HG02623 (cell line): ENCODE measurements at regions not wholly inside any gene's neighbourhood (a gene's known extent, or its start where the extent isn't known, plus 50 kb on each side); places are given as distances from the start of the nearest gene placed in this dataset.
"Not testable (repeated sequence)": the region's sequence is repeated elsewhere in the genome, so short reads cannot be mapped to it uniquely, and the experiment has no call there.

ENCODE experiments used
- ATAC-seq: cut with Tn5 transposase; IDR thresholded peaks from one replicate; pipeline ENCODE4 v1.9.1; 2021; ENCODE audit warnings: moderate library complexity; ENCODE audit not compliant: unreplicated experiment

DNA sequence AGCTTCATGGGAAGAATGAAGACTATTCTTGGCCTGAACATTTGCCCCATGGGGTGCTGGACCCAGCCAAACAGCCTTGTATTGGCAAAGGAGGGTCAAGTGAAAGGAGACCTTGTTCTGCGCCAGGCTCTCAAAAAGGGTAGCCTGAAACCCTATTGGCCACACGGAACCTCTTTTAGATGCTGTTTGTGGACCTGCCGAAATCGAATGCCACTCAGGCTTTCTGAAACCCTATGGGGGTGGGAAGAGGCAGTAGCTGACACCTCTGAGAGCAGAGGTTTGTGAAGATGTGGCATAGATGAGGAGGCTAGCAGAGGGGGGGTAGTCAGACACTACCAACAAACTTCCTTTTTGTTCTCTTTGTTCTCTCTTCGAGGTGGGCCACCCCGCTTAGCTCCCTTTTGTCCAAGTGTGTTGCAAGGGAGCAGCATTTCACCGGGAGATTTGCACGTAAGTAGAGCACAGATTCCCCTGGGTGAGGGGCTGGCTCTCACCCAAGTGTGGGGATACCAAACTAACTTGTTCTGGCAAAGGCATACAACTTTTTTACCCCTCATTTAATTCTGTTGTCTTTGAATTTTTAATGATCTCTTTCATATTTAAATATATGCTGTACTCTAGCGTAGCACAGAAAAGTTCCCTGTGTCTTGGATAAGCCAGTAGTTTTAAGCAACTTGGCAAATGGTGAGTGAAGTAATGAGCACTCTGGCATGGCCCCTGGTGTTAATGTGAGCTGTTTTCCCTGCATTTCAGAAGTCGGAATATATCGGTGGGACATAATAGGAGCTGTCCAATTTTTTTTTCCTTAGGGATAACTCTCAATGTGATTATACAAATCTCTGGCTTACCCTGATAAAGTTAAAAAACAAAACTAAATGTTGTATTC, 107.7 kb downstream of the SEPTIN7 start:
- ATAC-seq = no peak

DNA sequence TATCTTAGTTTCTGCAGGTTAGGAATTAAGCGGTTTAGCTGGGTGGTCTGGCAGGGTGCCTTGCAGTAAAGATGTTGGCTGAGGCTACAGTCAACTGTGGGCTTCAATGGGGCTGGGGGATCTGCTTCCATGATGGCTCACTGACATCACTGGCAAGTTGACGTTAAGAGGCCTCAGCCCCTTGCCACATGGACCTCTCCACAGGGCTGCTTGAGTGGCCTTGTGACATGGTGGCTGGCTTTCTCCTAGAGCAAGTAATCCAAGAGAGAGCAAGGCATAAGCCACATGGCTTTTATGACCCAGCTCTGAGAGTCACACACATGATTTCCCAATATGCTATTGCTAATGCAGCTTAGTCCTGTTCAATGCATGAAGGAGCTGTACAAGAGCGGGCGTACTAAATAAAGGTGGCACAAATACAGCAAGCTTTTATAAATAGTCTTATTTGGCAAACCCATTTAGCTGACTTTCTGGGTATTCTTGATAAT, 109.1 kb downstream of the SEPTIN7 start:
- no peak for ATAC-seq

DNA sequence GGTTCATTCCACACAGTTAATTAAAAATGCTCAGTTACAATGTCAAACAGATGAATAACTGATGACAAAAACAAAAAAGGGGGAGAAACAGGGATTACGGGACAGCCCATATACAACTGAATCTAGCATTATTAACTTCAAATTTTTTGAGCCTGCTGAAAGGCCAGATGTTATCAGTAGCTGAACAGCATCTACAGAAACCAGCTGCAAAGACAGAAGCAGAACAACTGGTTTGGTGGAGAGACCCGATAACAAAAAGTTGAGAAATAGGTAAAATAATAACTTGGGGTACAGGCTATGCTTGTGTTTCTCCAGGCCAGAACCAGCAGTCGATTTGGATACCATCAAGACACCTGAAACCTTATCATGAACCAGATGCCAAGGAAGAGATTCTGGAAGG, 109.8 kb downstream of the SEPTIN7 start:
- ATAC-seq = not testable (repeated sequence)

DNA sequence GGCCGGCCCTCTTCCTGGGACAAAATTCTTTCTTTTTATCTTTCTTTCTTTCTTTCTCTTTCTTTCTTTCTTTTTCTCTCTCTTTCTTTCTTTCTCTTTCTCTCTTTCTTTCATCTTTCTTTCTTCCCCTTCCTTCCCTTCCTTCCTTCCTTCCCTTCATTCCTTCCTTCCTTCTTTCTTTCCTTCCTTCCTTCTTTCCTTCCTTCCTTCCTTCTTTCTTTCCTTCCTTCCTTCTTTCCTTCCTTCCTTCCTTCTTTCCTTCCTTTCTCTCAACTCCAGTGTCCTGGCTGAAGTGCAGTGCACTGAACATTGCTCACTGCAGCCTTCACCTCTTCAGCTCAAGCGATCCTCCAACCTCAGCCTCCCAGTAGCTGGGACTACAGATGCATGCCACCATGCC, 112.5 kb downstream of the SEPTIN7 start:
- not testable (repeated sequence) for ATAC-seq

DNA sequence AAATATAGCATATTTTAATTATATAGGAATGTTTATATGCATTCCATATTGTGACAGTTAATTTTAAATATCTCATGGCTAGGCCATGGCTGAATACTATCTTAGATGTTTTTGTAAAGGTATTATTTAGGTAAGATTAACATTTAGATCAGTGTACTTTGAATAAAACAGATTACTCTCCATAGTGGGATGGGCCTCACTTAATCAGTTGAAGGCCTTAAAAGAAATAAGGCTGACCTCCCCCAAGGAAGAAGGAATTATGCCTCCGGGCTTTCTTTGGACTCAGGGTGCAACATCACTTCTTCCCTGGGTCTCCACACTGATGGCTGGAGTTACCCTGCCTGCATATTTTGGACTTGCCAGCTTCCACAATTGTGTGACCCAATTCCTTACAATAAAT, 113.4 kb downstream of the SEPTIN7 start:
- not testable (repeated sequence) for ATAC-seq

DNA sequence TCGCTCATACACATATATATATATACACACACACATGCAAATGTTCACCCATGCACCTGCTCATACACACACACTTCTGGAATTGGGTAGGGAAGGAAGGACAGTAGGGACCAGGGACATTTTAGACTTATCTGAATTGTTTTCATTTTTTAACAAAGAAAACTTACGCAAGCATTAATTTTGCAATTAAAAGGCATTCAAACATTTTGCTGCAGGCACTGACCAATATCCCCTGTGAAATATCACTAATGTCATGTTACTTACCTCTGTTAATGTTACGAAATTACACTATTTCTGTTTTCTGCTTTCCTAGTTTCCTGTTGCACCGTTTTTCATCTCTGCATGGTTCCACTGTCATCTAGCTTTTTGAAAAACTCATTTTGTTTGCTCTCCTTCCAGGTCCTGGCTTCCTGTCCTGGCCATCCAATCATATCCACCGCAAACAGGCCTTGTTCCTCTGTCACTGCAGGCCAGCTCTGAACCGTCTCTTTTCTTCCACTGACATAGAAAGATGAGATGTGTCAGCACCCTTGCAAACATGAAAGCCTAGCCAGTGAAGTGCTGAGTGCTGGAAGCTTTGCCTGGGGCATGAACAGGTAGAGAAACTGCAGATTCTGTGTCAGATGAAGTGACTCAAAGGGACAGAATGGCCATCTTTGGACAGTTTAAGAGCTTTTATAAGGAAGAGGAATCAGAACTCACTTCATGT, 114.5 kb downstream of the SEPTIN7 start:
- ATAC-seq = not testable (repeated sequence)

DNA sequence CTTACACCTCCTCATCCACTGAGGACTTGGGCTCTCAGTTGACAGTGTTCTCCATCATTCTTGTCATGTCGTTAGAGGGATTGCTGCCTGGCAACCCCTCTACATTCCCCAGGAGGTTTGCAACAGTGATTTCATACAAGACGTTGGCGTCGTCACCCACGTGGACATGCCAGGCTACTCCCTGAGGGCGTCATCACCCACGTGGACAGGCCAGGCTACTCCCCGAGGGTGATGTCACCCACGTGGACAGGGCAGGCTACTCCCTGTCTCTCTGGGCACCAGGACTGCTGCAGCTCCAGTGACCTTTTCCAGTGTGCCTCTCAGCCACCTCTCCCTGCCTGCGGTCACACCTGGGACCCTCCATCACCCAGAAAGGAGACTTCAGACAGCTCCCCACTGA, 117.4 kb downstream of the SEPTIN7 start:
- ATAC-seq = not testable (repeated sequence)

DNA sequence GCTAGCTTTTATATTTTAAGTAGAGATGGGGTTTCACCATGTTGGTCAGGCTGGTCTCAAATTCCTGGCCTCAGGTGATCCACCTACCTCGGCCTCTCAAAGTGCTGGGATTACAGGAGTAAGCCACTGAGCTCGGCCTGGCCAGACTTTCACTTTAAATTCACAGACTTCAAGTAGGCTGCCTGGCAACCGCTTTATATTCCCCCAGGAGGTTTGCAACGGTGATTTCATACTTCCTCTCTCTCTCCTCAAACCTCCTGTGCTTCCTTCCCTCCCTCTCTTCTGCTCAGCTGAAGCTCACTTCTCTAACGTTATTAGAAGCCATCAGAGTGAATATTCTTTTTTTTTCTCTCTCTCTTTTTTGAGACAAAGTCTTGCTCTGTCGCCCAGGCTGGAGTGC, 118.8 kb downstream of the SEPTIN7 start:
- peak; percentile 51 for ATAC-seq

DNA sequence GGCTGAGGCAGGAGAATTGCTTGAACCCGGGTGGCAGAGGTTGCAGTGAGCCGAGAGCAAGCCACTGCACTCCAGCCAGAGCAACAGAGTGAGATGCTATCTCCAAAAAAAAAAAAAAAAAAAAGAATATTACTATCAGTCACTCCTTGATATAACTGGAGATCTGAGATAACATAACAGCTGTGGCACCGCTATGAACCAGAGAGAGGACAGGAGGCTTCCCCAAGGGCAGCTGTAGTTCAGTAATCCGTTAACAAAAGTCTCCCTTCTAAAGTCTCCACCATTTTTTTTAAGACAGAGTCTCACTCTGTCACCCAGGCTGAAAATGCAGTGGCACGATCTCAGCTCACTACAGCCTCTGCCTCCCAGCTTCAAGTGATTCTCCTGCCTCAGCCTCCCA, 120.5 kb downstream of the SEPTIN7 start:
- ATAC-seq = not testable (repeated sequence)

DNA sequence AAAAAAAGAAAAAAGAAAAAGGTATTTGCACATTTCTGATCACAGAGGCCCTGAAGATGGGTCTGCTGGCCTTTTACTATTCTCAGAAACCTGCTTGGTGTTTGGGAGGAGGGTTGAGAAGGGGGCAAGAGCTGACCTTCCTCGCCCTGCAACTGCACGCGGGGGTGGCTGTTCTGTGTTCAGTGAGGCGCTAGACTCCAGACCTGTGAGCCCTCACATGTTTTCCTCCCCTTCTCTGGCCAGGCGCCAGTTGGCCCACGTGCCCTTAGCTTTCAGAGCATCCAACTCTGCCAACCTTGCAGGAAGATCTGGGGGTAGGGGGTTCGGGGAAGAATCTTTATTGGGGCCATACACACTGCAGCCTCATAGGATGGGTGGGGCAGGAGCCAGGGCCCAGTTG, 123.8 kb downstream of the SEPTIN7 start:
- not testable (repeated sequence) for ATAC-seq

DNA sequence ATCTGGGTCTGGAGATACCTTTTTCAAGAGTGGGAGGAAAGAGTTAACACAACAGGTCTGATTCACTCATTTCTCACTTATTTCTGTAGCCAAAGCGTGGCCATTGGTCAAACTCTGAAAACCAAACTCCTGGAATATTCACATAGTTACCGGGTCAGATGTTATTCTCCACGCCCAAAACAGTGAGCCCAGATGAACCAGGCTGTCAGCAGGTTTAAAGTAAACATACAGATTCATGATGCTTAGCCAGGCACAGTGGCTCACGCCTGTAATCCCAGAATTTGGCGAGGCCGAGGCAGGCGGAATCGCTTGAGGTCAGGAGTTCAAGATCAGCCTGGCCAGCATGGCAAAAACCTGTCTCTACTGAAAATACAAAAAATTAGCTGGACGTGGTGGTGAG, 126.1 kb downstream of the SEPTIN7 start:
- not testable (repeated sequence) for ATAC-seq

DNA sequence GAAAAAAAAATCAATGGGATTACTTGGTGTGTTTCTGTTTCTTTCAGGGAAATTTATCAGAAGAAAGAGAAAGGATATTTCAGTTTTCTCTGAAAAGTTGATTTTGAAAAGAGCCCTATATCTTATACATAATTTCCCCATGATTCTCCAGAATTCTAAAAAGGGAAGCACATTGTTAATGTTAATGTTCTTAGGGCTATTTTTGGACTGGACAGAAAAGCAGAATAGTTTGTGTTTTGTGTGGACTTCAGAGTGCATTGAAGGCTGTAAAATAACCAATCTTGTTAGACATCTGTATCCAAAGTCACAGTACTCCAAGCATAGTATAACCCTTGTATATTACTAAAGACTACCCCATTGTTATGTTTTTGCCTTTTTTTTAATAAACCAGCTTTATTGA, 130.3 kb downstream of the SEPTIN7 start:
- not testable (repeated sequence) for ATAC-seq

DNA sequence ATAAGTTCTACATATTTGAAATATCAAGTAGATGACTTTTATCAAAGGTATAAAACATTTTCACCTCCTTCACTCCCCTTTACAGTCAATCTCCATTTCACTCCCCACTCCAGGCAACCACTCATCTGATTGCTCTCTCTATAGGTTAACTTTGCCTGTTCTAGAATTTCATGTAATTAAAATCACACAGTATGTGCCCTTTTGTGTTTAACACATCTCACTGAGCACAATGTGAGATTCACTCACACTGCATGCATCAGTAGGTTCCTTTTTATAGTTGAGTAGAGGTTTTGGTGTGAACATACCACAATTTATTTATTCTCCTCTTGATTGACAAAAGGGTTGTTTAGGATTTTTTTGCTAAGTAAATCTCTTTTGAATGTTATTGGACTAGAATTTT, 130.7 kb downstream of the SEPTIN7 start:
- not testable (repeated sequence) for ATAC-seq

DNA sequence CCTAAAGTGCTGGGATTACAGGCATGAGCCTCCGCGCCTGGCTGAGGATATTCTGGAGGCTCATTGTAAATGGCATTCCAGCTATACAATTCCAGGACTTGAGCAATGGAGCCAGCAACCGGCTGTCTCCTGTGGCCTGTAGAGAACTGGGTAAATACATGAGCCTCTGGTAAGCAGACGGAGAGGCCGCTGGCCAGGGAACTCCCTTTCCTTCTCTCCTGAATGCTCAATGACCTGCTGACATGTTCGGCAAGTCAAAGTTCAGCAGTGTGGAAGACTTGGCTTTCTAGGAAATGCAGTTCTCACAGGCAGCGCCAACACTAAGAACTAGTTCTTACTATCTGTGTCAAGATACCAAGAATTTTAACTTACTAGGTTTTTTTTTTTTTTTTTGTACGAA, 139.8 kb downstream of the SEPTIN7 start:
- not testable (repeated sequence) for ATAC-seq

DNA sequence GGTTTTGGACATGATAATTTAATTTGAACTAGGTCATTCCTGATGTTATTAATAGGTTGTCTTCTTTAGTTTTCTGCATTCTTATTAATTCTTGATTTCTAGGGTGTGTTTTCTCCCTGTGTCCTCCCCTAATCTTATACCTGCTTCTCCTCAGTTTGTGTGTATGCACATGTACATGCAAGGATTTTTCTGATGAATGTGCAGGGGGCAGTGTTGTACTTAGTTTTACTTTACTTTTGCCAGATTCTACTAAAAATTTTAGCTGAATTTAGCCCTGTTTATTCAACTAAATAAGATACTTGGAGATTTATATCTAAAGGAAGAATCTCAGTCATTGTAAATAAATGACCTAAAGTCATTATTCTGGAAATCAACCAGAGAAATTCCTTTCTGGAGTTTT, 144.8 kb downstream of the SEPTIN7 start:
- ATAC-seq = not testable (repeated sequence)

DNA sequence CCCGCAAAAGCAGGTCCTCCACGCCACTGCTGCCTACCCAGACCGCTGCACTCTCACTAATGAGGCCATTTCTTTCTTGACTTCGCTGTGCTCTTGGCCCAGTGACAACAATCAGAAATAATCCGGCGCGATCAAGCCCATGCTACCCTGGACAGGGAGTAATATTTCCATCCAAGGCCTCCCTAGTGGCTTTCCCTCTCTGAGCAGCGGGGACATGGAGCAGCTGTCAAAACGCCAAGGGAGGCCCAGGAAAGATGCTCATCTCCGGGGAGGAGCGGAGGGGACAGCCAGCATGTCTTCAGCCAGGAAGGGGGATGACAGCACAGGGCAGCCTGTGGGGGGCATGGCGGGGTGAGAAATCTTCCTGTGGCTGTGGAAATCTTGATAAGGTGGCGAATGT, 154.9 kb downstream of the SEPTIN7 start:
- ATAC-seq = not testable (repeated sequence)

DNA sequence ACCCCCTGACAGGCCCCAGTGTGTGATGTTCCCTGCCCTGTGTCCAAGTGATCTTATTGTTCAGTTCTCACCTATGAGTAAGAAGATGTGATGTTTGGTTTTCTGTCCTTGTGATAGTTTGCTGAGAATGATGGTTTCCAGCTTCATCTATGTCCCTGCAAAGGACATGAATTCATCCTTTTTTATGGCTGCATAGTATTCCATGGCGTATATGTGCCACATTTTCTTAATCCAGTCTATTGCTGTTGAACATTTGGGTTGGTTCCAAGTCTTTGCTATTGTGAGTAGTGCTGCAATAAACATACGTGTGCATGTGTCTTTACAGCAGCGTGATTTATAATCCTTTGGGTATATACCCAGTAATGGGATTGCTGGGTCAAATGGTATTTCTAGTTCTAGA, 156.1 kb downstream of the SEPTIN7 start:
- not testable (repeated sequence) for ATAC-seq

DNA sequence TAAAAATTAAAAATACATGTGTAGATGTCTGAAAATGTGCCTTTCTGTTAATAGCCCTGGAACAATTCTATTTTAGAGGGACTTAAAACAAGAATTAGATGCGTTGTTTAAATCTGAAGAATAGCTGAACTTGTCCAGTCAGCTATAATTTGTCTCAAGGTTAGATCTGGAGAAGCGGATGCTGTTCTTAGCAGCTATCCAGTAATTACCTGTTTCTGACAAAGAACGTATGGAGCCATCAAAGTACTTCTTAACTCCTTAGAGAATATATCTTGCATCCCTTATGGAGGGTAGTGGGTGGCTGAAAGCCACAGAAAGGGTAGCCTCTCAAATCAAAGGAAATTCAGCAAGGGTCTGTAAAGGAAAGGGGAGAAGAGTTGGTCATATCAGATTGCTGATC, 160.4 kb downstream of the SEPTIN7 start:
- ATAC-seq = not testable (repeated sequence)

DNA sequence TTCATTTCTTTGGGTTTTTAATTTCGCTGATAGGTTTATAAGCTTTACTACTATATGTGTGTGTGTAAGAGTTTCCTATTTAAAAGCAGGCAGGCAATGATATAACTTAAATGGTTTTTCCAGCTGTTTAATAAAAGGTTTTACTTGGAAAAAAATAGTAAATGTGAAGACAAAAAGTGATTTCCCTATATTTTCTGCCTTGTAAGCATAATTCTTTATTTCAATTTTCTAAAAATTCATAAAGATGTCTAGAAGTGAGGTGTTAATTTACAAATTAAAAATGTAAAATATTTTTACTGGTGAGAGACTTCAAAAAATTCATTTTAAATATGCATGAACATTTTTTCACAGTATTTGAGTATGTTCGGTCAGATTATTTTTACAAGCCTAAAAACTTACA, 161.8 kb downstream of the SEPTIN7 start:
- ATAC-seq = not testable (repeated sequence)

DNA sequence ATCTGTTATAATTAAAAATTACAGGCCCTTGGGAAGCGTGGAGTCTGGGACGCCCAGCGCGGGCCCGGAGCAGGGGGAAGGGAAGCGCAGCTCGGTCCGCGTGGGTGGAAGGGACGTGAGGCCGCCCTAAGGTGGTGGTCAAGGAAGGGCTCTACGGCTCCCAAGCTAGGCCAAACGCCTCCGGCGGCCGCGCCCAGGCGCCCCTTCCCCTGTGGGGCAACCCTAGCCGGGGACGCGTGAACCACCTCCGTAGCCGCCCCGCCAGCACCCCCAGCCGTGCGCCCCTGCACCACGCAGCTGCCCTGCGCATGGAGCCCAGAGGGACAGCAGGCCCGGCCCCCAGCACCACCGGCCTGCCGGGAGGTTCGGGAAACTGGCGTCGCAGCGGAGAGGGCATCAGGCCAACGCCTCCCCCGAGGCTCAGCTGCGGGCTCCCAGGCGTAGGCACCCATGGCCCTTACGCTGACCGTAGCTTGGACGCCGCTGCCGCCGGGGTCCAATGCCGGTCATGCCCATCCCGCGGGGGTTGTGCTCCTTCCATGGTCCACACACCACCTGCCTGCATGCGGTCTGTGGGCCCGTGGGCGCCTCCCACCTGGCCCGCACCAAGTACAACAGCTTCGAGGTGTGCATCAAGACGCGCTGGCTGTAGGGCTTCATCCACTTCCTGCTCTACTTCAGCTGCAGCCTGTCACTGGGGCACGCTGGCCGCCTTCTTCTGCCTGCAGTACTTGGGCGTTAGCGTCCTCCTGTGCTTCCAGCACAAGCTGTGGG, 166.7 kb downstream of the SEPTIN7 start:
- no peak for ATAC-seq
